Left ventricle myocardium inferior (tissue), 1 donor: ENCODE measurements at regions not wholly inside any gene's neighbourhood (a gene's known extent, or its start where the extent isn't known, plus 50 kb on each side); places are given as distances from the start of the nearest gene placed in this dataset.

Source experiments
- DNase-seq: peaks from one replicate; pipeline ENCODE4 v3.0.0-alpha.2; 2020
- H3K27ac ChIP-seq: fragments of 200-600 bp; replicated peaks from 2 replicates; pipeline ENCODE4 v1.8.0; 2021
- H3K27me3 ChIP-seq: fragments of 200-600 bp; 2 replicates; pipeline ENCODE4 v1.8.0; 2021; ENCODE audit warnings: low read depth
- H3K36me3 ChIP-seq: fragments of 200-600 bp; 2 replicates; pipeline ENCODE4 v1.8.0; 2021
- H3K4me1 ChIP-seq: fragments of 200-600 bp; 2 replicates; pipeline ENCODE4 v1.8.0; 2021
- H3K4me3 ChIP-seq: fragments of 200-600 bp; 2 replicates; pipeline ENCODE4 v1.8.0; 2021; ENCODE audit warnings: mild to moderate bottlenecking, moderate library complexity
- H3K9me3 ChIP-seq: fragments of 200-600 bp; replicated peaks from 2 replicates; pipeline ENCODE4 v1.8.0; 2021
- CTCF ChIP-seq: fragments of 200-600 bp; IDR thresholded peaks from 2 replicates; pipeline ENCODE4 v1.8.0; 2021; ENCODE audit warnings: antibody characterized with exemption, mild to moderate bottlenecking, borderline replicate concordance
- intact Hi-C: fragments of 100-400 bp; cut with micrococcal nuclease; formaldehyde crosslinking; loops from one replicate; pipeline ENCODE4 v1.11.0; 2022
- donor health status: DM: no; HTN: yes; CAD: no; lungs with severe emphysema.

GRCh38 chr5:175789670-175790069, 81.7 kb upstream of the CPLX2 start:
- Histone ChIP-seq H3K4me3 (no peak overlapping the region), H3K4me1 (no peaks in the 10 kb centered on the region), H3K9me3 (peaks cover 7% of the 10 kb centered on the region), H3K36me3 (no peaks in the 10 kb centered on the region), H3K27me3 (peaks cover 88% of the 10 kb centered on the region), H3K27ac (no peak overlapping the region)
- no peak for DNase-seq
- TF ChIP-seq CTCF, result no peak
- intact Hi-C loops, result no loop called here

- intact Hi-C loops, result no loop called here
- no peak overlapping the region for H3K4me3 ChIP-seq
- no peak for TF ChIP-seq CTCF
- DNase-seq, result no peak
- H3K4me1 ChIP-seq, result no peaks in the 10 kb centered on the region
- H3K36me3 ChIP-seq, result no peaks in the 10 kb centered on the region
- H3K9me3 ChIP-seq, result peaks cover 7% of the 10 kb centered on the region
- H3K27ac ChIP-seq, result no peak overlapping the region
- H3K27me3 ChIP-seq, result peaks cover 89% of the 10 kb centered on the region
These were observed 80.6 kb upstream of the CPLX2 start for GRCh38 chr5:175790796-175791195.

- TF ChIP-seq CTCF, result no peak
- peaks cover 99% of the 10 kb centered on the region for H3K27me3 ChIP-seq
- no peak overlapping the region for H3K4me3 ChIP-seq
- H3K4me1 ChIP-seq, result peaks cover 15% of the 10 kb centered on the region
- H3K36me3 ChIP-seq, result no peaks in the 10 kb centered on the region
- intact Hi-C loops, result no loop called here
- peaks cover 7% of the 10 kb centered on the region for H3K9me3 ChIP-seq
- no peak overlapping the region for H3K27ac ChIP-seq
- no peak for DNase-seq
These were observed 75.4 kb upstream of the CPLX2 start for GRCh38 chr5:175795959-175796358.

GRCh38 chr5:175796536-175797499, 74.6 kb upstream of the CPLX2 start:
- intact Hi-C loops, result no loop called here
- peak; percentile 79 for DNase-seq
- H3K4me3 ChIP-seq, result peak overlapping the region; percentile 52
- no peak for TF ChIP-seq CTCF
- H3K9me3 ChIP-seq, result peaks cover 3% of the 10 kb centered on the region
- no peaks in the 10 kb centered on the region for H3K36me3 ChIP-seq
- H3K27ac ChIP-seq, result no peak overlapping the region
- peaks cover 99% of the 10 kb centered on the region for H3K27me3 ChIP-seq
- H3K4me1 ChIP-seq, result peaks cover 15% of the 10 kb centered on the region

GRCh38 chr5:175797521-175798038, 73.8 kb upstream of the CPLX2 start:
- no peaks in the 10 kb centered on the region for H3K9me3 ChIP-seq
- DNase-seq, result no peak
- no peaks in the 10 kb centered on the region for H3K36me3 ChIP-seq
- peaks cover 99% of the 10 kb centered on the region for H3K27me3 ChIP-seq
- no peak for TF ChIP-seq CTCF
- intact Hi-C loops, result no loop called here
- H3K4me3 ChIP-seq, result peak overlapping the region; percentile 52
- peaks cover 15% of the 10 kb centered on the region for H3K4me1 ChIP-seq
- H3K27ac ChIP-seq, result no peak overlapping the region
